ENCODE measurements at regions not wholly inside any gene's neighbourhood (a gene's known extent, or its start where the extent isn't known, plus 50 kb on each side); places are given as distances from the start of the nearest gene placed in this dataset.
A peak's percentile ranks its signal among the peaks of the same experiment; 100 is the strongest.
"Not testable (repeated sequence)": the region's sequence is repeated elsewhere in the genome, so short reads cannot be mapped to it uniquely, and the experiment has no call there.

DNA sequence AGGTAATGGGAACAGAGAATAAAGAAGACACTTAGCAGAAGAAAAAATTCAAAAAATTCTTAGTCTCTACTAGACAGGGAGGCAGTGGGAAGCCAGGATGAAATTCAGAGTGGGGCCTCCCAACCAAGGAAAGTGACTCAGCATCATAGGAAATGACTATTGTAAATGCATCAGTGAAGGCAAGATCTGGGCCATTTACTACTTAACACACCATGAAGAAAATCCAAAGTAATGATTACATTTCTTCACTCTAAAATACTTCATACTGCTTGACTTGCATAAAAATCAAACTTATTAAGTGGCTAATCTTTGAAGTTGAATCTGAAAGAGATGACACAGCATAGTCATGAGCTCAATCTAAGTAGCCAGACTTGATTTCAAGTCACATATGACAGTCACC is 405.8 kb upstream of the SLC39A10 start:
- DNase-seq (ENCODE audit: low read depth) = peak; percentile 84
- no peak overlapping the region for H3K4me3 ChIP-seq (ENCODE audit: low read depth, low read length)
- TF ChIP-seq, protein P1, sequence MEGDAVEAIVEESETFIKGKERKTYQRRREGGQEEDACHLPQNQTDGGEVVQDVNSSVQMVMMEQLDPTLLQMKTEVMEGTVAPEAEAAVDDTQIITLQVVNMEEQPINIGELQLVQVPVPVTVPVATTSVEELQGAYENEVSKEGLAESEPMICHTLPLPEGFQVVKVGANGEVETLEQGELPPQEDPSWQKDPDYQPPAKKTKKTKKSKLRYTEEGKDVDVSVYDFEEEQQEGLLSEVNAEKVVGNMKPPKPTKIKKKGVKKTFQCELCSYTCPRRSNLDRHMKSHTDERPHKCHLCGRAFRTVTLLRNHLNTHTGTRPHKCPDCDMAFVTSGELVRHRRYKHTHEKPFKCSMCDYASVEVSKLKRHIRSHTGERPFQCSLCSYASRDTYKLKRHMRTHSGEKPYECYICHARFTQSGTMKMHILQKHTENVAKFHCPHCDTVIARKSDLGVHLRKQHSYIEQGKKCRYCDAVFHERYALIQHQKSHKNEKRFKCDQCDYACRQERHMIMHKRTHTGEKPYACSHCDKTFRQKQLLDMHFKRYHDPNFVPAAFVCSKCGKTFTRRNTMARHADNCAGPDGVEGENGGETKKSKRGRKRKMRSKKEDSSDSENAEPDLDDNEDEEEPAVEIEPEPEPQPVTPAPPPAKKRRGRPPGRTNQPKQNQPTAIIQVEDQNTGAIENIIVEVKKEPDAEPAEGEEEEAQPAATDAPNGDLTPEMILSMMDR (conservative IDR thresholded peaks at IDR 0.05; ENCODE audit: low read depth, low read length) = no peak

- TF ChIP-seq, protein P1 (conservative IDR thresholded peaks at IDR 0.05; ENCODE audit: low read depth, low read length) = no peak
- DNase-seq (ENCODE audit: low read depth) = no peak
- no peak overlapping the region for H3K4me3 ChIP-seq (ENCODE audit: low read depth, low read length)
These were observed 418.2 kb upstream of the SLC39A10 start for GRCh38 chr2:195238826-195239225.

DNA sequence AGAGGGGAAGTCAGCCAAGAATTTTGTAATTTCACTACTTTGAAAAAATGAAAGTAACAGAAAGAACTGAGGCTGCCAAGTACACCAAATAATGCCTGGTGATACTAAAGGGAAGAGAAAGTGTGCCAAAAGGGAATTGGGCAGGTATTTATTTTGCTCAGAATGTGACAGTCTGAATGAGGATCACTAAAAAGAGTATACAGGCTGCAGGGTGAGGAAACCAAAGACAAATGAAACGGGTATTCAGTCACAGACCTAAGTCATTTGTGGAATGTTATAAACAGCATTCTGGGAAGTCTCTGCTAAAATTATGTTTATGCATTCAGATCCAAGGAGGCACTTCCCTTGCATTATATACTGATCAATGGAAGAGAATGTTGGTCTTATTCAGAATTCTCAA is 418.6 kb upstream of the SLC39A10 start:
- no peak for DNase-seq (ENCODE audit: low read depth)
- H3K4me3 ChIP-seq (ENCODE audit: low read depth, low read length) = no peak overlapping the region
- TF ChIP-seq, protein P1 (conservative IDR thresholded peaks at IDR 0.05; ENCODE audit: low read depth, low read length) = no peak

DNA sequence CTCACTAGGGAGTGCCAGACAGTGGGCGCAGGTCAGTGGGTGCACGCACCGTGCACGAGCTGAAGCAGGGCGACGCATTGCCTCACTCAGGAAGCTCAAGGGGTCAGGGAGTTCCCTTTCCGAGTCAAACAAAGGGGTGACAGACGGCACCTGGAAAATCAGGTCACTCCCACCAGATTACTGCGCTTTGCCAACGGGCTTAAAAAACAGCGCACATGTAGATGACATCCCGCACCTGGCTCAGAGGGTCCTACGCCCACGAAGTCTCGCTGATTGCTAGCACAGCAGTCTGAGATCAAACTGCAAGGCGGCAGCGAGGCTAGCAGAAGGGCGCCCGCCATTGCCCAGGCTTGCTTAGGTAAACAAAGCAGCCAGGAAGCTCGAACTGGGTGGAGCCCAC is 428.5 kb upstream of the SLC39A10 start:
- not testable (repeated sequence) for H3K4me3 ChIP-seq (ENCODE audit: low read depth, low read length); DNase-seq (ENCODE audit: low read depth)

- H3K4me3 ChIP-seq (ENCODE audit: low read depth, low read length) = no peak overlapping the region
- no peak for DNase-seq (ENCODE audit: low read depth)
- TF ChIP-seq, protein P1 (conservative IDR thresholded peaks at IDR 0.05; ENCODE audit: low read depth, low read length) = no peak
These were observed 443.0 kb upstream of the SLC39A10 start for GRCh38 chr2:195214072-195214471.

GRCh38 chr2:195212586-195212985 is 444.4 kb upstream of the SLC39A10 start:
- TF ChIP-seq, protein P1 (conservative IDR thresholded peaks at IDR 0.05; ENCODE audit: low read depth, low read length) = no peak
- H3K4me3 ChIP-seq (ENCODE audit: low read depth, low read length) = no peak overlapping the region
- DNase-seq (ENCODE audit: low read depth) = no peak

DNA sequence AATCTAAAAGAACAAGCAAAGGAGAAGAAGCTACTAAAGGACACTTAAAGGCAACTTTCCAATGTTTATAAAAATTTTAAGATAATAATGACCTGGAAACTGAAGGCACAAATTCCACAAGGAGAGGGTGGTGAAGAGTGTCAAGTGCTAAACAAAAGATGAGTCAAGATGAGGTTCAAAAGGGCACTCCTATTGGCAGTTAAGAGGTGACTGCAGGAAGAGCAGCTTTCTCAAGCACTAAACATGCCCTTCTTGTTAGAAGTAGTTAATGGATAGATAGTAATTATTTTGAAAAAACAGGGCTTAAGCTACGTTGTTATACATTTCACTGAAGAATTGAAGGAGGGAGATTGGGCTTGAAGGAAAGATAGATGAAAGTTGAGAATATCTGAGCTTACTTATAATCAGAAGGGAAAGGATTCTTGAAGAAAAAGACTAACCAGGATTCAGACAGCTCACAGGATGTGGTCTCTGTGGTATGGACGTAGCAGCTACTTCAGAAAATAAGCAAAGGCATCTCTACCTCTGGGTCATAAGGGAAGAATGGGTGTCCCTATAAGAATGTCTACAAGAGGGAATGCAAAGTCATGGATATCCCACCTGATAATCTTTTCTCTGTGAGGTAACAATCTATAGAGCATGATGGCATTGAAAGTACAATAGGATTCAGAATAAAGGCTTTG is 454.7 kb upstream of the SLC39A10 start:
- TF ChIP-seq, protein P1 (conservative IDR thresholded peaks at IDR 0.05; ENCODE audit: low read depth, low read length) = no peak
- peak; percentile 50 for DNase-seq (ENCODE audit: low read depth)

More for the DNA sequence above, 454.7 kb upstream of the SLC39A10 start:
- no peak overlapping the region for H3K4me3 ChIP-seq (ENCODE audit: low read depth, low read length)
